ENCODE measurements at regions not wholly inside any gene's neighbourhood (a gene's known extent, or its start where the extent isn't known, plus 50 kb on each side); places are given as distances from the start of the nearest gene placed in this dataset.

DNA sequence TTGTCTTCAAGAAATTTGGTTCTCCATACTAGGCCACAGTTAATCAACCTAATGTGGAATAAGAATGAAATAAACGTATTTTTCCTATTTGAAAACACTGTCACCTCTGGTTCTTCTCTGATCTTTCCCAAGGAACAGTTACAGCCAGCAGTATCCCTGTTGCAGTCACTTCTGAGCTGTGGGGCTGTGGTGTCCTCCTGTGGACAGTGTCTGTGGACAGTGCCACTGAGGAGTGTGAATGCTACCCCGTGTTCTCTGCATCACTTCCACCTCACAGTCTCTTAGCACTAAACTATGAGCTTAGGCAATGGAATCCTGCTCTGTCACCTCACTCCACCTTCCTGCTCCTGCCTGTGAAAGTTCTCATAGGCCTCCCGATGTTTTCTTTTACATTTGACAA lies 817.5 kb downstream of the VGLL3 start:
- no peak for DNase-seq

DNA sequence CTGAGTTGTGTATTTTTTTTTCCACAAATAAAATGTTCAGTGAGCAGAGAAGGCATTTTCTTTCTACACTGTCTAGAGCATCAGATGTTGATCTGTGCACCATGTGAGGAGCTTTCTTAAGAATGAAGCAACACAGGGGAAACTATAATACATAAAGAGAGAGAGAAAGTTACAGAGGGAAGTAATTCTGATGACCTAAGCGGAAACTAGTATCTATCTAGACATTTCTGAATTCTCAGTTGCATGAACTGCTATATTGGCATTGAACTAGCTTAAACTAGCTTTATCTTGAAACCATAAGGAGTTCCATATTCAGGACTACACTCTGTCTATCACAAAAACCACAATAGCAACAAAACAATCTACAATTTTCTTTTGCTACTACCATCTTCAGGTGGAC lies 822.4 kb downstream of the VGLL3 start:
- no peak for DNase-seq

DNA sequence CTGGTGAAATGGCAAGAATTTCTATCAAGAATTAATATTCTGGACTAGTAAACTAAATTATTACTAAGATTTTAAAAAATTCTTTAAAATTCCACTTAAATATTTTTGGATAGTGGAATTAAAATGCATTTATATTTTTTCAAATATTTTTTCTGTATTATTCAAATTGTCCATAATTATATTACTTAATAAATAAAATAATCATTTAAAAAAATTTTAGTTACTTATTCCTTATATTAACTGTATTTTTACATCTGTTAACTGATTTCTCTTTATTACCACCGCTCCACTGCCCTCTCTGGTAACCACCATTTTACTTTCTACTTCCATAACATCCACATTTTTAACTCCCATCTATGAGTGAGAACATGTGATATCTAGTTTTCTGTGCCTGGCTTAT lies 828.4 kb downstream of the VGLL3 start:
- DNase-seq: no peak

DNA sequence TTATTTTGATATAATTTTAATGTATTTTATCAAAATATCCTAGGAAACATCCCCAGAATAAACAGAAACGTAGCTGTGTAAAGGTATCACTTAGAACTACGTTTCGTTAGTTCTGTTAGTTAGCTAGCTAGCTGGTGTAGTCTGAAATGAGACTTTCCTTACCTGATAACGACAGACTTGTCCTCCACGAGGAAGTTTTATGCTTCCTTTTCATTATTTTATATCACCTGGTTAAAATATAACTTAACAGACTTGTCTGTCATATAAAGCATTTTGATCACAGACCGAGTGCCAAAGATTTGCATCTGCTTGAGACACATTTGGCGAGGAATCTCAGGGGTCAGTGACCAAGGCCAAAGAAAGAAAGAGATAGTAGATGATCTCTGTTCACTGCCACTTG lies 829.5 kb downstream of the VGLL3 start:
- no peak for DNase-seq

DNA sequence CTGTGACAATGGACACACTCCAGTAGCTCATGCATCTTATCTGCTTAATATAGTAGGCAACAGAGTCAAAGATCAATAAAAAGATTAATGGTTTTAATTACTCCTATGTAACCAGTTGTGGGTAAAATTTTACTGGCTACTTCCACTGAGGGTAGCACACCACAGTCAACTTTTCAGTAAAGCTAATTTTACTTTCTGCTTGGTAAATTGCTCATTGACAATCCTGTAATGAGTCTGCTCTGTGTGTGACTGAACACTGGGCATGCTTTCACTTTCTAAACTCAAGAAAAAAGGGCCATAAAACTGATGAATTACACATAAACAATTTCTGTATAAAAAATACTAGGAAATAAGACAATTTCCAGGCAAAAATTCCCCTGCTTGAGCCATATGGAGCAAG lies 838.3 kb downstream of the VGLL3 start:
- DNase-seq: no peak

DNA sequence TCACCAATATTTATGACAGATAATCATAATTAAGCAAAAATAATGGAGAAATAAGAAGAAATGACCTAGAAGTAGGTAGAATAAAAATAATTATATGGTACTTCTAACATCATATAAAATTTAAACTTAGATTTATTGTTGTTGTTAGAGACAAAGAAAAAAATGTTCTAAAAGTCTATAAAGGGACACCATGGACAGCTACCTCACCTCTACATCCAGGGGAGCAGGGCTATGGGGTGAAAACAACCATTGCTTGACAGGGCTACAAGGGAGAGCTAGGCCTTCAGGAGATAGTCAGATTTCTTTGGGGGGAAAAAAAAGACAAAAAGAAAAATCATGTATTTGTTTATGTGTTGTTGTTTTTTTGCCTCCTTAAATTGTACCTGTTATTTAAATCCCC lies 841.9 kb downstream of the VGLL3 start:
- no peak for DNase-seq

DNA sequence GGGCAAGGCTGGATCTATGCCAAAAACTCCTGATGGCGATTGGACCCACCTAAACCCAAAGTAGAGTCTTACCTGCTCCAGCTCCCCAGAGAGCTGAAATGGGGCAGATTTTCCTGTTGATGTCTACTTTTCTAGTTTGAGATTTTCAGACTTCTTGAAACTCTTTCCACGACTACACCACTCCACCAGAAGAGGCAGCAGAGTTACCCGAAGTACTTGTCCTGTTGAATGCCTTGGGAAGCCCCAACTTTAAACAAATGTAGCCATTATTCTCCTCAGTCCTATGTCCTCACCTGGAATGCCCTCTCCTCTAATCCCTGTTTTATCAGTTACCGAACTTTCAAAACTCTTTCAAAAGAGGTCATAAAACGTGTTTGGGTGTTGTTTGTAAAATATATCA lies 843.8 kb downstream of the VGLL3 start:
- no peak for DNase-seq

DNA sequence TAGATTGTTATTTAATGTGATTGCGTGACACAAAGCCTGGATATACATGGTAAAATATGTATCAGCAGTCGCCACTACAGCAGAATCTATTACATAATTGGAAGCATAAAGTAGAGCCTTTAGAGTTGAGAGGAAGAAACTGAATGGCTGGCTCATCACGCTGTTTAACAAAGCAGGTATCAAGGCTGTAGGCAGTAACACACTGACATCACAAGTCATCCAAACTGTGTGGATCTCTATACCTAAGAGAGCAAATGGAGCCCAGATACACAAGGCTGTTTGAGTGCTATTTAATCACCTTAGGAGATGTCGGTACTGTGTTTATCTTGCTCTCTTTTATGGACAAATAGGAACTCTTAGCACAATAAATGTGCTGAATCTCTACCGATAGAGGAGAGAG lies 864.4 kb downstream of the VGLL3 start:
- DNase-seq: no peak

Data from fibroblast of skin of scalp (primary cell).